Central memory CD8-positive, alpha-beta T cell (primary cell): ENCODE measurements at regions not wholly inside any gene's neighbourhood (a gene's known extent, or its start where the extent isn't known, plus 50 kb on each side); places are given as distances from the start of the nearest gene placed in this dataset.

Source experiments
- ATAC-seq: fragments of 150-1000 bp; cut with Tn5 transposase; replicated peaks from 2 replicates; pipeline ENCODE4 v1.10.0; 2022; ENCODE audit warnings: mild to moderate bottlenecking, moderate FRiP score, moderate number of reproducible peaks; ENCODE audit not compliant: poor library complexity, severe bottlenecking; ENCODE audit errors: extremely low read depth
- DNase-seq, 2 donors: peaks; one replicate each; pipeline ENCODE4 v3.0.0; 2021; ENCODE audit warnings: low spot score in 2 of 2
- H3K27ac Mint-ChIP-seq: one replicate; pipeline ENCODE4 v1.8.0; 2022; ENCODE audit warnings: low read depth, mild to moderate bottlenecking, moderate library complexity, mixed read lengths
- H3K27me3 Mint-ChIP-seq: one replicate; pipeline ENCODE4 v1.8.0; 2022; ENCODE audit warnings: mixed read lengths
- H3K36me3 Mint-ChIP-seq: one replicate; pipeline ENCODE4 v1.8.0; 2022; ENCODE audit warnings: mild to moderate bottlenecking, moderate library complexity, mixed read lengths; ENCODE audit not compliant: insufficient read depth
- H3K4me1 Mint-ChIP-seq: one replicate; pipeline ENCODE4 v1.8.0; 2022; ENCODE audit warnings: mixed read lengths
- H3K4me3 Mint-ChIP-seq: one replicate; pipeline ENCODE4 v1.8.0; 2022; ENCODE audit warnings: mild to moderate bottlenecking, moderate library complexity, mixed read lengths
- H3K9me3 Mint-ChIP-seq: one replicate; pipeline ENCODE4 v1.8.0; 2022; ENCODE audit warnings: mixed read lengths

- no peaks in the 10 kb centered on the region for H3K4me1 Mint-ChIP-seq
- H3K27ac Mint-ChIP-seq = no peak overlapping the region
- H3K36me3 Mint-ChIP-seq = no peaks in the 10 kb centered on the region
- H3K27me3 Mint-ChIP-seq = no peaks in the 10 kb centered on the region
- ATAC-seq (no peak), DNase-seq (no peak)
- peaks cover 2% of the 10 kb centered on the region for H3K9me3 Mint-ChIP-seq
- no peak overlapping the region for H3K4me3 Mint-ChIP-seq
These were observed 209.5 kb downstream of the MANEA start for GRCh38 chr6:95786802-95787201.

- DNase-seq (no peak), ATAC-seq (no peak)
- Mint-ChIP-seq H3K27me3 (no peaks in the 10 kb centered on the region), H3K27ac (no peak overlapping the region), H3K4me3 (no peak overlapping the region), H3K4me1 (no peaks in the 10 kb centered on the region), H3K36me3 (no peaks in the 10 kb centered on the region), H3K9me3 (peaks cover 6% of the 10 kb centered on the region)
These were observed 213.5 kb downstream of the MANEA start for GRCh38 chr6:95790787-95791186.

- no peaks in the 10 kb centered on the region for H3K27me3 Mint-ChIP-seq
These were observed 217.4 kb downstream of the MANEA start for GRCh38 chr6:95794749-95795148.

GRCh38 chr6:95795927-95796326 lies 218.6 kb downstream of the MANEA start:
- ATAC-seq (no peak), DNase-seq (no peak)
- Mint-ChIP-seq H3K27me3 (no peaks in the 10 kb centered on the region), H3K4me3 (no peak overlapping the region), H3K4me1 (no peaks in the 10 kb centered on the region), H3K36me3 (no peaks in the 10 kb centered on the region), H3K9me3 (peaks cover 6% of the 10 kb centered on the region), H3K27ac (no peak overlapping the region)

More at GRCh38 chr6:95794749-95795148, 217.4 kb downstream of the MANEA start:
- Mint-ChIP-seq H3K4me1 (no peaks in the 10 kb centered on the region), H3K9me3 (peaks cover 6% of the 10 kb centered on the region), H3K27ac (no peak overlapping the region), H3K4me3 (no peak overlapping the region), H3K36me3 (no peaks in the 10 kb centered on the region)
- ATAC-seq (no peak), DNase-seq (no peak)

- H3K27ac Mint-ChIP-seq = no peak overlapping the region
- no peak overlapping the region for H3K4me3 Mint-ChIP-seq
- H3K27me3 Mint-ChIP-seq = no peaks in the 10 kb centered on the region
- H3K9me3 Mint-ChIP-seq = peaks cover 6% of the 10 kb centered on the region
- ATAC-seq (no peak), DNase-seq (no peak)
- H3K36me3 Mint-ChIP-seq = no peaks in the 10 kb centered on the region
- H3K4me1 Mint-ChIP-seq = no peaks in the 10 kb centered on the region
These were observed 218.7 kb upstream of the FUT9 start for GRCh38 chr6:95797054-95797453.

GRCh38 chr6:95802978-95803377 lies 212.8 kb upstream of the FUT9 start:
- H3K9me3 Mint-ChIP-seq = no peaks in the 10 kb centered on the region
- no peaks in the 10 kb centered on the region for H3K4me1 Mint-ChIP-seq
- H3K27ac Mint-ChIP-seq = no peak overlapping the region
- DNase-seq (no peak), ATAC-seq (no peak)
- no peaks in the 10 kb centered on the region for H3K36me3 Mint-ChIP-seq
- no peaks in the 10 kb centered on the region for H3K27me3 Mint-ChIP-seq
- H3K4me3 Mint-ChIP-seq = no peak overlapping the region

GRCh38 chr6:95803889-95804288 lies 211.9 kb upstream of the FUT9 start:
- no peak overlapping the region for H3K27ac Mint-ChIP-seq
- H3K9me3 Mint-ChIP-seq = no peaks in the 10 kb centered on the region
- DNase-seq = no peak
- H3K36me3 Mint-ChIP-seq = no peaks in the 10 kb centered on the region
- no peaks in the 10 kb centered on the region for H3K4me1 Mint-ChIP-seq
- no peak for ATAC-seq
- no peak overlapping the region for H3K4me3 Mint-ChIP-seq
- no peaks in the 10 kb centered on the region for H3K27me3 Mint-ChIP-seq

GRCh38 chr6:95804847-95805541 lies 210.8 kb upstream of the FUT9 start:
- no peaks in the 10 kb centered on the region for H3K9me3 Mint-ChIP-seq
- no peak for DNase-seq
- no peaks in the 10 kb centered on the region for H3K36me3 Mint-ChIP-seq

GRCh38 chr6:95805699-95806098 lies 210.1 kb upstream of the FUT9 start:
- Mint-ChIP-seq H3K4me3 (no peak overlapping the region), H3K27me3 (no peaks in the 10 kb centered on the region), H3K9me3 (no peaks in the 10 kb centered on the region), H3K4me1 (no peaks in the 10 kb centered on the region), H3K27ac (no peak overlapping the region), H3K36me3 (no peaks in the 10 kb centered on the region)
- no peak for DNase-seq
- no peak for ATAC-seq

More at GRCh38 chr6:95804847-95805541, 210.8 kb upstream of the FUT9 start:
- ATAC-seq = no peak
- Mint-ChIP-seq H3K27me3 (no peaks in the 10 kb centered on the region), H3K27ac (no peak overlapping the region), H3K4me1 (no peaks in the 10 kb centered on the region), H3K4me3 (no peak overlapping the region)

- no peaks in the 10 kb centered on the region for H3K27me3 Mint-ChIP-seq
- H3K9me3 Mint-ChIP-seq = peaks cover 6% of the 10 kb centered on the region
- no peak overlapping the region for H3K4me3 Mint-ChIP-seq
- no peaks in the 10 kb centered on the region for H3K36me3 Mint-ChIP-seq
- H3K27ac Mint-ChIP-seq = no peak overlapping the region
- DNase-seq (no peak), ATAC-seq (no peak)
- no peaks in the 10 kb centered on the region for H3K4me1 Mint-ChIP-seq
These were observed 200.3 kb upstream of the FUT9 start for GRCh38 chr6:95815389-95816056.

GRCh38 chr6:95819461-95819860 lies 196.3 kb upstream of the FUT9 start:
- Mint-ChIP-seq H3K27me3 (no peaks in the 10 kb centered on the region), H3K9me3 (peaks cover 7% of the 10 kb centered on the region), H3K4me1 (no peaks in the 10 kb centered on the region), H3K27ac (no peak overlapping the region), H3K4me3 (no peak overlapping the region), H3K36me3 (no peaks in the 10 kb centered on the region)
- DNase-seq = no peak
- ATAC-seq = no peak

- ATAC-seq = no peak
- no peak for DNase-seq
- H3K4me3 Mint-ChIP-seq = no peak overlapping the region
These were observed 195.8 kb upstream of the FUT9 start for GRCh38 chr6:95819939-95820338.

GRCh38 chr6:95830859-95831557 lies 184.8 kb upstream of the FUT9 start:
- Mint-ChIP-seq H3K4me3 (no peak overlapping the region), H3K4me1 (no peaks in the 10 kb centered on the region), H3K36me3 (no peaks in the 10 kb centered on the region), H3K9me3 (peaks cover 10% of the 10 kb centered on the region), H3K27me3 (no peaks in the 10 kb centered on the region), H3K27ac (no peak overlapping the region)
- no peak for ATAC-seq
- DNase-seq = no peak

More at GRCh38 chr6:95819939-95820338, 195.8 kb upstream of the FUT9 start:
- H3K4me1 Mint-ChIP-seq = no peaks in the 10 kb centered on the region
- no peak overlapping the region for H3K27ac Mint-ChIP-seq
- peaks cover 10% of the 10 kb centered on the region for H3K9me3 Mint-ChIP-seq
- no peaks in the 10 kb centered on the region for H3K36me3 Mint-ChIP-seq
- no peaks in the 10 kb centered on the region for H3K27me3 Mint-ChIP-seq
